ENCODE measurements at regions not wholly inside any gene's neighbourhood (a gene's known extent, or its start where the extent isn't known, plus 50 kb on each side); places are given as distances from the start of the nearest gene placed in this dataset.

GRCh38 chr3:28575746-28576613 is 227.4 kb upstream of the AZI2 start:
- H3K4me1 ChIP-seq (ENCODE audit: control insufficient read depth, low read length): no peaks in the 10 kb centered on the region
- H3K79me2 ChIP-seq (ENCODE audit: control insufficient read depth, low read length): no peaks in the 10 kb centered on the region
- H3K4me2 ChIP-seq (ENCODE audit: low read length): no peak overlapping the region
- H3K9me2 ChIP-seq (replicated peaks; ENCODE audit: control insufficient read depth, low read length): no peaks in the 10 kb centered on the region
- H3K9me3 ChIP-seq (ENCODE audit: control insufficient read depth, insufficient read depth, low read length): peaks cover 4% of the 10 kb centered on the region; the same call in 1 of the 2 replicates
- TF ChIP-seq EZH2phosphoT487 (IDR thresholded peaks at IDR 0.05; ENCODE audit: borderline replicate concordance, low read length) (no peak), CTCF (IDR thresholded peaks at IDR 0.05; ENCODE audit: low read depth, low read length, poor library complexity, severe bottlenecking) (no peak)
- H3K27me3 ChIP-seq (ENCODE audit: control insufficient read depth, low read length): no peaks in the 10 kb centered on the region
- H3F3A ChIP-seq (ENCODE audit: control insufficient read depth, insufficient read depth): no peaks in the 10 kb centered on the region
- no peak overlapping the region for H3K27ac ChIP-seq (ENCODE audit: low read depth, low read length)
- H4K20me1 ChIP-seq (ENCODE audit: control insufficient read depth, insufficient read depth, low read depth, low read length): no peaks in the 10 kb centered on the region
- H3K36me3 ChIP-seq (ENCODE audit: control insufficient read depth, low read length): no peaks in the 10 kb centered on the region
- H3K4me3 ChIP-seq (ENCODE audit: low read length): no peak overlapping the region

- H4K20me1 ChIP-seq (ENCODE audit: control insufficient read depth, insufficient read depth, low read depth, low read length): no peaks in the 10 kb centered on the region
- H3K4me2 ChIP-seq (ENCODE audit: low read length): no peak overlapping the region
- no peaks in the 10 kb centered on the region for H3K79me2 ChIP-seq (ENCODE audit: control insufficient read depth, low read length)
- no peaks in the 10 kb centered on the region for H3F3A ChIP-seq (ENCODE audit: control insufficient read depth, insufficient read depth)
- no peak overlapping the region for H3K4me3 ChIP-seq (ENCODE audit: low read length)
- no peak overlapping the region for H3K27ac ChIP-seq (ENCODE audit: low read depth, low read length)
- H3K4me1 ChIP-seq (ENCODE audit: control insufficient read depth, low read length): no peaks in the 10 kb centered on the region
- TF ChIP-seq EZH2phosphoT487 (IDR thresholded peaks at IDR 0.05; ENCODE audit: borderline replicate concordance, low read length): no peak
- no peak for TF ChIP-seq CTCF (IDR thresholded peaks at IDR 0.05; ENCODE audit: low read depth, low read length, poor library complexity, severe bottlenecking)
- H3K9me3 ChIP-seq (ENCODE audit: control insufficient read depth, insufficient read depth, low read length): peaks cover 4% of the 10 kb centered on the region; the same call in 1 of the 2 replicates
- no peaks in the 10 kb centered on the region for H3K36me3 ChIP-seq (ENCODE audit: control insufficient read depth, low read length)
- no peaks in the 10 kb centered on the region for H3K27me3 ChIP-seq (ENCODE audit: control insufficient read depth, low read length)
- no peaks in the 10 kb centered on the region for H3K9me2 ChIP-seq (replicated peaks; ENCODE audit: control insufficient read depth, low read length)
These were observed 228.1 kb upstream of the AZI2 start for GRCh38 chr3:28576614-28577200.

- H3F3A ChIP-seq (ENCODE audit: control insufficient read depth, insufficient read depth): no peaks in the 10 kb centered on the region
- no peaks in the 10 kb centered on the region for H3K79me2 ChIP-seq (ENCODE audit: control insufficient read depth, low read length)
- TF ChIP-seq EZH2phosphoT487 (IDR thresholded peaks at IDR 0.05; ENCODE audit: borderline replicate concordance, low read length): no peak
- peaks cover 4% of the 10 kb centered on the region; the same call in 1 of the 2 replicates for H3K9me3 ChIP-seq (ENCODE audit: control insufficient read depth, insufficient read depth, low read length)
- H3K4me2 ChIP-seq (ENCODE audit: low read length): no peak overlapping the region
- no peaks in the 10 kb centered on the region for H3K36me3 ChIP-seq (ENCODE audit: control insufficient read depth, low read length)
- H3K4me3 ChIP-seq (ENCODE audit: low read length): no peak overlapping the region
- H3K27me3 ChIP-seq (ENCODE audit: control insufficient read depth, low read length): no peaks in the 10 kb centered on the region
- H3K9me2 ChIP-seq (replicated peaks; ENCODE audit: control insufficient read depth, low read length): no peaks in the 10 kb centered on the region
- H3K27ac ChIP-seq (ENCODE audit: low read depth, low read length): no peak overlapping the region
- no peaks in the 10 kb centered on the region for H3K4me1 ChIP-seq (ENCODE audit: control insufficient read depth, low read length)
- no peaks in the 10 kb centered on the region for H4K20me1 ChIP-seq (ENCODE audit: control insufficient read depth, insufficient read depth, low read depth, low read length)
These were observed 229.4 kb upstream of the AZI2 start for GRCh38 chr3:28577941-28578500.

Data from DOHH2 (cell line).